Caco-2 (cell line): ENCODE measurements at regions not wholly inside any gene's neighbourhood (a gene's known extent, or its start where the extent isn't known, plus 50 kb on each side); places are given as distances from the start of the nearest gene placed in this dataset.

ENCODE experiments used
- BruUV-seq: library from RNA; stranded (reverse); fragments of 400-500 nt; replicated peaks from 2 replicates; lab custom pipeline; 2021; lab: Mats Ljungman, UMichigan
- CTCF ChIA-PET: fragments of 300-600 bp; sonication (Branson Sonifier 250); formaldehyde crosslinking; loops from one replicate; lab custom pipeline; 2022; ENCODE audit warnings: antibody characterized with exemption; lab: Charles Lee
- POLR2A ChIA-PET: fragments of 300-600 bp; sonication (Branson Sonifier 250); formaldehyde crosslinking; loops from one replicate; lab custom pipeline; 2022; ENCODE audit warnings: antibody characterized with exemption; lab: Charles Lee
- DNase-seq, 2 experiments: peaks; one replicate each; pipeline versions ENCODE4 v3.0.0 to v3.0.0-alpha.2; 2020 to 2022
- H3K27me3 ChIP-seq: replicated peaks from 2 replicates; pipeline ENCODE4 v1.6.0; 2011; ENCODE audit warnings: low read length; ENCODE audit not compliant: control insufficient read depth, insufficient read depth
- H3K36me3 ChIP-seq: 2 replicates; pipeline ENCODE4 v1.5.1; 2011; ENCODE audit warnings: low read length; ENCODE audit not compliant: control insufficient read depth, insufficient read depth
- H3K4me1 ChIP-seq: fragments of 250-450 bp; sonication (Bioruptor Pico); 2 replicates; pipeline ENCODE4 v1.5.1; 2020; ENCODE audit warnings: mild to moderate bottlenecking
- H3K4me3 ChIP-seq: 2 replicates; pipeline ENCODE4 v1.5.1; 2011; ENCODE audit warnings: low read depth, mild to moderate bottlenecking, control low read depth, low read length
- H3K9me3 ChIP-seq: fragments of 250-450 bp; sonication (Bioruptor Pico); 2 replicates; pipeline ENCODE4 v1.5.1; 2020; ENCODE audit warnings: mild to moderate bottlenecking, moderate library complexity
- H3K27ac Mint-ChIP-seq: one replicate; pipeline ENCODE4 v1.8.0; 2022; ENCODE audit warnings: mixed read lengths; ENCODE audit not compliant: unreplicated experiment
- H3K27me3 Mint-ChIP-seq: one replicate; pipeline ENCODE4 v1.8.0; 2022; ENCODE audit warnings: mixed read lengths; ENCODE audit not compliant: insufficient read depth, unreplicated experiment
- H3K36me3 Mint-ChIP-seq: one replicate; pipeline ENCODE4 v1.8.0; 2022; ENCODE audit warnings: mild to moderate bottlenecking, mixed read lengths; ENCODE audit not compliant: insufficient read depth, unreplicated experiment
- H3K4me1 Mint-ChIP-seq: one replicate; pipeline ENCODE4 v1.8.0; 2022; ENCODE audit warnings: low read depth, mixed read lengths; ENCODE audit not compliant: unreplicated experiment
- H3K4me3 Mint-ChIP-seq: one replicate; pipeline ENCODE4 v1.8.0; 2022; ENCODE audit warnings: mild to moderate bottlenecking, moderate library complexity, mixed read lengths; ENCODE audit not compliant: unreplicated experiment
- H3K9me3 Mint-ChIP-seq: one replicate; pipeline ENCODE4 v1.8.0; 2022; ENCODE audit warnings: mixed read lengths; ENCODE audit not compliant: unreplicated experiment
- intact Hi-C: fragments of 100-400 bp; cut with micrococcal nuclease; formaldehyde crosslinking; loops from one replicate; pipeline ENCODE4 v1.10.0; 2022; ENCODE audit not compliant: unreplicated experiment
- TF ChIP-seq, protein P1 (sequence below), 2 experiments: fragments of 200-600 bp in 1 of 2; IDR thresholded peaks; 1 replicate in 1 of 2; 2 replicates in 1 of 2; pipeline versions ENCODE4 v1.5.1 to v1.8.0; 2011 to 2022; ENCODE audit warnings: antibody characterized with exemption in 1 of 2, control low read depth in 1 of 2, inconsistent platforms in 1 of 2, low read depth in 1 of 2, low read length in 1 of 2, mild to moderate bottlenecking in 1 of 2, moderate library complexity in 1 of 2; ENCODE audit not compliant: insufficient read depth in 1 of 2, severe bottlenecking in 1 of 2, unreplicated experiment in 1 of 2

- peak in 1 of 2 experiments; percentile 4 for DNase-seq
- H3K36me3 ChIP-seq = no peaks in the 10 kb centered on the region
- TF ChIP-seq, protein P1, sequence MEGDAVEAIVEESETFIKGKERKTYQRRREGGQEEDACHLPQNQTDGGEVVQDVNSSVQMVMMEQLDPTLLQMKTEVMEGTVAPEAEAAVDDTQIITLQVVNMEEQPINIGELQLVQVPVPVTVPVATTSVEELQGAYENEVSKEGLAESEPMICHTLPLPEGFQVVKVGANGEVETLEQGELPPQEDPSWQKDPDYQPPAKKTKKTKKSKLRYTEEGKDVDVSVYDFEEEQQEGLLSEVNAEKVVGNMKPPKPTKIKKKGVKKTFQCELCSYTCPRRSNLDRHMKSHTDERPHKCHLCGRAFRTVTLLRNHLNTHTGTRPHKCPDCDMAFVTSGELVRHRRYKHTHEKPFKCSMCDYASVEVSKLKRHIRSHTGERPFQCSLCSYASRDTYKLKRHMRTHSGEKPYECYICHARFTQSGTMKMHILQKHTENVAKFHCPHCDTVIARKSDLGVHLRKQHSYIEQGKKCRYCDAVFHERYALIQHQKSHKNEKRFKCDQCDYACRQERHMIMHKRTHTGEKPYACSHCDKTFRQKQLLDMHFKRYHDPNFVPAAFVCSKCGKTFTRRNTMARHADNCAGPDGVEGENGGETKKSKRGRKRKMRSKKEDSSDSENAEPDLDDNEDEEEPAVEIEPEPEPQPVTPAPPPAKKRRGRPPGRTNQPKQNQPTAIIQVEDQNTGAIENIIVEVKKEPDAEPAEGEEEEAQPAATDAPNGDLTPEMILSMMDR (IDR thresholded peaks at IDR 0.05; ENCODE audit: insufficient read depth in 1 of 2, low read depth in 1 of 2, low read length in 1 of 2, severe bottlenecking in 1 of 2, unreplicated experiment in 1 of 2) = no peak
- Mint-ChIP-seq H3K4me3 (no peak overlapping the region), H3K27me3 (no peaks in the 10 kb centered on the region), H3K36me3 (no peaks in the 10 kb centered on the region), H3K9me3 (no peaks in the 10 kb centered on the region), H3K27ac (no peak overlapping the region), H3K4me1 (no peaks in the 10 kb centered on the region)
- peaks cover 8% of the 10 kb centered on the region for H3K4me1 ChIP-seq
- intact Hi-C loops = no loop called here
- H3K27me3 ChIP-seq = no peaks in the 10 kb centered on the region
- H3K4me3 ChIP-seq = no peak overlapping the region
- POLR2A ChIA-PET = no interaction called here
- H3K9me3 ChIP-seq = no peaks in the 10 kb centered on the region
- CTCF ChIA-PET = no interaction called here
- BruUV-seq = no TSS peak
Observed at GRCh38 chr6:80468398-80468797, 361.9 kb downstream of the BCKDHB start.

- Mint-ChIP-seq H3K4me1 (no peaks in the 10 kb centered on the region), H3K27me3 (no peaks in the 10 kb centered on the region), H3K27ac (no peak overlapping the region), H3K4me3 (no peak overlapping the region), H3K9me3 (no peaks in the 10 kb centered on the region), H3K36me3 (no peaks in the 10 kb centered on the region)
- Histone ChIP-seq H3K27me3 (no peaks in the 10 kb centered on the region), H3K4me1 (peaks cover 8% of the 10 kb centered on the region), H3K4me3 (no peak overlapping the region), H3K36me3 (no peaks in the 10 kb centered on the region), H3K9me3 (no peaks in the 10 kb centered on the region)
- POLR2A ChIA-PET = no interaction called here
- DNase-seq = no peak
- TF ChIP-seq, protein P1 (IDR thresholded peaks at IDR 0.05; ENCODE audit: insufficient read depth in 1 of 2, low read depth in 1 of 2, low read length in 1 of 2, severe bottlenecking in 1 of 2, unreplicated experiment in 1 of 2) = no peak
- CTCF ChIA-PET = no interaction called here
- intact Hi-C loops = no loop called here
- BruUV-seq = no TSS peak
Observed at GRCh38 chr6:80467408-80467807, 360.9 kb downstream of the BCKDHB start.

GRCh38 chr6:80466981-80467380, 360.5 kb downstream of the BCKDHB start:
- H3K27me3 Mint-ChIP-seq = no peaks in the 10 kb centered on the region
- peaks cover 8% of the 10 kb centered on the region for H3K4me1 ChIP-seq
- no peak for DNase-seq
- no peak overlapping the region for H3K4me3 ChIP-seq
- BruUV-seq = no TSS peak
- ChIA-PET CTCF (no interaction called here), POLR2A (no interaction called here)
- intact Hi-C loops = no loop called here
- H3K36me3 ChIP-seq = no peaks in the 10 kb centered on the region
- H3K9me3 ChIP-seq = no peaks in the 10 kb centered on the region
- TF ChIP-seq, protein P1 (IDR thresholded peaks at IDR 0.05; ENCODE audit: insufficient read depth in 1 of 2, low read depth in 1 of 2, low read length in 1 of 2, severe bottlenecking in 1 of 2, unreplicated experiment in 1 of 2) = no peak
- H3K27ac Mint-ChIP-seq = no peak overlapping the region
- H3K9me3 Mint-ChIP-seq = peaks cover under 1% of the 10 kb centered on the region
- H3K36me3 Mint-ChIP-seq = no peaks in the 10 kb centered on the region
- no peaks in the 10 kb centered on the region for H3K4me1 Mint-ChIP-seq
- no peak overlapping the region for H3K4me3 Mint-ChIP-seq
- H3K27me3 ChIP-seq = no peaks in the 10 kb centered on the region
